Choroid plexus epithelial cell (primary cell): ENCODE measurements at regions not wholly inside any gene's neighbourhood (a gene's known extent, or its start where the extent isn't known, plus 50 kb on each side); places are given as distances from the start of the nearest gene placed in this dataset.

Experiments used
- DNase-seq: peaks from one replicate; pipeline ENCODE4 v3.0.0-alpha.2; 2010; ENCODE audit warnings: low read depth
- H3K4me3 ChIP-seq: 2 replicates; pipeline ENCODE4 v1.5.1; 2011; ENCODE audit warnings: low read depth, mild to moderate bottlenecking, control low read depth, low read length, moderate library complexity
- TF ChIP-seq, protein P1 (sequence below): conservative IDR thresholded peaks from 2 replicates; pipeline ENCODE4 v1.5.1; 2011; ENCODE audit warnings: low read depth, mild to moderate bottlenecking, control low read depth, inconsistent platforms, low read length, moderate library complexity

DNA sequence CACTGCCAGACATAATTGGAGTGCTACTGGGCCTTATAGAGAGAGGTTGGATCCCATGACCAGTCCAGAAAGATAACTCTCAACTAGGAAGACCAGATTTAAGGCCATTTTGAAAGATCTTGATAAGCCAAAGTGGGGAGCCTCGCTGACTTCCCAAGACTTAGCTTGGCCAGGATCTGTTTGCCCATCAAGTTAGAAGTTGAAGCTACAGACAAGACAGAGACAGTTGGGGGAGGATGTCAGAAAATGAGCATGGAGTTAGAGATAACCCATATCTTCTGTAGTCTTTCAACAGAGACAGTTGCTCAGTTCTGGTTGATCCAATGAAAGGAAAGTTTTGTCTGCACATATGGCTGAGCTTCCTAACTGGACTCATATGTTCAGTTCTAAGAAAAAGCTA is 267.4 kb downstream of the HS3ST3A1 start:
- no peak for DNase-seq

DNA sequence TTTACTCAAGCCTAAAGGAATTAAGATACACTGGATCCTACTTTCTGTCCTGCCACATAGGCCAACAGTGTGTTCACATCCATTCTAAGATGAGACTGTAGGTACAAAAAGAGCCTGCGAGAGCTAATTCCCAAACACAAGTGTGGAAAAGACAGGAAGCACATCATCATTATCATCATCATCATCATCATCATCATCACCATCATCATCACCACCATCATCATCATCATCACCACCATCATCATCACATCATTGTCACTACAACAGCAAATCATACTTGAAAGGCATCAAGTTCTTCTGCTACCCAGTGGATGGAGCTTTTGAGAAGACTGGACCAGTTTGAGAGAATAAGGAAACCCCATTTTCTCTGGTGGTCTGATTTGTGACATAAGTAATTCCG is 268.1 kb downstream of the HS3ST3A1 start:
- TF ChIP-seq, protein P1, sequence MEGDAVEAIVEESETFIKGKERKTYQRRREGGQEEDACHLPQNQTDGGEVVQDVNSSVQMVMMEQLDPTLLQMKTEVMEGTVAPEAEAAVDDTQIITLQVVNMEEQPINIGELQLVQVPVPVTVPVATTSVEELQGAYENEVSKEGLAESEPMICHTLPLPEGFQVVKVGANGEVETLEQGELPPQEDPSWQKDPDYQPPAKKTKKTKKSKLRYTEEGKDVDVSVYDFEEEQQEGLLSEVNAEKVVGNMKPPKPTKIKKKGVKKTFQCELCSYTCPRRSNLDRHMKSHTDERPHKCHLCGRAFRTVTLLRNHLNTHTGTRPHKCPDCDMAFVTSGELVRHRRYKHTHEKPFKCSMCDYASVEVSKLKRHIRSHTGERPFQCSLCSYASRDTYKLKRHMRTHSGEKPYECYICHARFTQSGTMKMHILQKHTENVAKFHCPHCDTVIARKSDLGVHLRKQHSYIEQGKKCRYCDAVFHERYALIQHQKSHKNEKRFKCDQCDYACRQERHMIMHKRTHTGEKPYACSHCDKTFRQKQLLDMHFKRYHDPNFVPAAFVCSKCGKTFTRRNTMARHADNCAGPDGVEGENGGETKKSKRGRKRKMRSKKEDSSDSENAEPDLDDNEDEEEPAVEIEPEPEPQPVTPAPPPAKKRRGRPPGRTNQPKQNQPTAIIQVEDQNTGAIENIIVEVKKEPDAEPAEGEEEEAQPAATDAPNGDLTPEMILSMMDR = no peak
- no peak for DNase-seq

More for the DNA sequence above, 267.4 kb downstream of the HS3ST3A1 start:
- TF ChIP-seq, protein P1 = no peak
- no peak overlapping the region for H3K4me3 ChIP-seq

DNA sequence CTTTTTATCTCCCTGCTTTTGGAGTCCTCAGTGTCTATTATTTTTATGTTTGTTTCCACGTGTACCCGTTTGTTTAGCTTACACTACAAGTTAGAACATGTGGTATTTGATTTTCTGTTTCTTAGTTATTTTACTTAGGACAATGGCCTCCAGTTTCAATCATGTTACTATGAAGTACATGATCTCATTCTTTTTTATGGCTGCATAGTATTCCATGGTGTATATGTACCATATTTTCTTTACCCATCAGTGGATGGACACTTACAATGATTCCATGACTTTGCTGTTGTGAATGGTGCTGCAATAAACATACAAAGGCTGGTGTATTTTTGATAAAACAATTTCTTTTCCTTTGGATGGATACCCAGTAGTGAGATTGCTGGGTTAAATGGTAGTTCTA is 269.5 kb downstream of the HS3ST3A1 start:
- no peak for DNase-seq
- TF ChIP-seq, protein P1 = no peak
- no peak overlapping the region for H3K4me3 ChIP-seq

More for the DNA sequence above, 268.1 kb downstream of the HS3ST3A1 start:
- no peak overlapping the region for H3K4me3 ChIP-seq

DNA sequence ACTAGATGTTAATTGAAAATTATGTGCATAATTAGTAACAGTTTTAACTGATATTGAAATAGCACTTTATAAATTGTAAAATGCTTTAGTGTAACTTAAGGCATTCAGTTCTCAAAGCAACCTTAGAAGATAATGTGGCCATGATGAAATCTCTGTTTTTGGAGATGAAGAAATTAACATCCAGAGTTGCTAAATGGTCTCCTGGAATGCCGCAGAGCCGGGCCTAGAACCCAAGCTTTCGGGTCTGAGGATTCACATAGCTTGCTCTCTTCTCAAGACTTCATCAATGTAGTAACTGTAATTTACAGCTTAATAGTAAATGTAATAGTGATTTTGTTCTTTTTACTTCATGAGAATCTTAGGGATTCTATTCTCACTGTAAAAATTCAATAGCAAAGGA is 272.3 kb downstream of the HS3ST3A1 start:
- no peak for DNase-seq
- TF ChIP-seq, protein P1 = no peak
- no peak overlapping the region for H3K4me3 ChIP-seq

DNA sequence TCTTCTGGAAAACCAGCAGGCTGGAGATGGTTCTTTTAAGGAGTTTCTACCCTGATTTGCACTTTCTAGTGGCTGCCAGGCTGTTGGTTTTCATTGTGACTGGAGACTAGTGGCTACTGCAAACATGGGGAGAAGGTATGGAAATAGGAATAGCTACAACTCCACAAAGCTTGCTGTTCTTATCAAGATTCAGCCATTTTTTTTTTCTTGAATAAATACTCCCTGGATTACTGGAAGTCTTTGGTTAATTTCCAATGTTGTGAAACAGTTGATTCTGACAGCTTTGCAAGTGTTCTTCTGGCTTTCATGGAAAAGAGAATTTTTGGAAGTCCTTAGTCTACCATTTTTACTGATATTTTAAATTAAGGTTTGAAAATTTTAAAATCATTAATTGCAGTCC is 277.7 kb downstream of the HS3ST3A1 start:
- H3K4me3 ChIP-seq = no peak overlapping the region
- TF ChIP-seq, protein P1 = no peak
- peak; percentile 36 for DNase-seq

DNA sequence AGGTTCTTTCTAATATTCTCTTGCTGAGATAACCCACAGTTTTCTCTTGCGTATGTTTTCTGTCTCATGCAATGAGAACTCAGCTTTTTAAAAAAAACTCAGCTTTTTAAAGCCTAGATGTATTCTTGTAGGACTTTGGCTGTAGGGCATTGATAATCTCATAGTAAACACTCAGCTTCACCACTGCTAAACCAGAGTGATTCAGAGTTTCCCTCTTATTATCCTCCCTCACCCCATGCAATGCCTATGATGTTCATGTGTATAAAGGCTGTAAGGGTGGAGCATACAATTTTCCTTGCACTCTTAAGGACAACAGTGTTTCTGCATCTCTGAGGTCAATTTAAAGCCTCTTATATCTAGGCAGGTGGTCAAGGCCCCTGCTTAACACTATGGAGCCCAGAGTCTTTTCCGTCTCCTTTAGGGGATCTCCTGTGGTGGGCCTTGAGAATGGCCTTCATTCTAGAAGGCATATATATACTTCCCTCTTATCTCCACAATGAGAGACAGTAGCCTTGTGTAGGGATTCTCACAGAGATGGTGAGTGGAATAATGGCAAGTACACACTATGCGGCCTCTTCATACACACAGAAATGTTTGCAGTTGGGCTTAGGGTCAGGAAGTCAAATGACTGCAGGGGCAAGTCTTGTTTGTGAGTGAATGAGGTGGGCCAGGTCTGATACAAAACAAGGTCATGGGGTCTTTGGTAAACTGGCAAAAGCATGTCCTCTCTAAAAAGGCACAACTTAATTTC is 279.6 kb downstream of the HS3ST3A1 start:
- no peak overlapping the region for H3K4me3 ChIP-seq
- DNase-seq = no peak
- TF ChIP-seq, protein P1 = no peak
